H1 (cell line): ENCODE measurements at regions not wholly inside any gene's neighbourhood (a gene's known extent, or its start where the extent isn't known, plus 50 kb on each side); places are given as distances from the start of the nearest gene placed in this dataset.

Experiments used
- CTCF ChIA-PET: fragments of 300-600 bp; sonication (Branson Sonifier 250); formaldehyde crosslinking; loops from one replicate; lab custom pipeline; 2021; ENCODE audit not compliant: partially characterized antibody; lab: Charles Lee
- POLR2A ChIA-PET: fragments of 300-600 bp; sonication (Branson Sonifier 250); formaldehyde crosslinking; loops from one replicate; lab custom pipeline; 2021; ENCODE audit warnings: inconsistent platforms; ENCODE audit not compliant: partially characterized antibody; lab: Charles Lee
- DNase-seq, 2 experiments: peaks; one replicate each; pipeline versions ENCODE4 v3.0.0 to v3.0.0-alpha.2; 2010 to 2022; ENCODE audit warnings: low spot score in 2 of 2, low read depth in 1 of 2, mixed read lengths in 1 of 2
- FAIRE-seq: peaks from 2 replicates; lab custom pipeline; 2011; peaks lifted over from hg19 to GRCh38; lab: Jason Lieb, UNC
- H2AFZ ChIP-seq: 2 replicates; pipeline ENCODE4 v1.8.1; 2012; ENCODE audit warnings: low read length, inconsistent platforms
- H2AK5ac ChIP-seq: 2 replicates; pipeline ENCODE4 v1.6.1; 2013; ENCODE audit warnings: low read depth, low read length
- H2BK120ac ChIP-seq: replicated peaks from 2 replicates; pipeline ENCODE3; 2013; ENCODE audit warnings: low read depth, low read length, inconsistent platforms
- H2BK12ac ChIP-seq: 2 replicates; pipeline ENCODE4 v1.6.1; 2013; ENCODE audit warnings: low read depth, low read length
- H2BK15ac ChIP-seq: 2 replicates; pipeline ENCODE4 v1.6.1; 2013; ENCODE audit warnings: low read length
- H2BK20ac ChIP-seq: 2 replicates; pipeline ENCODE4 v1.6.1; 2013; ENCODE audit warnings: low read length
- H2BK5ac ChIP-seq: 2 replicates; pipeline ENCODE4 v1.6.1; 2013; ENCODE audit warnings: low read depth, low read length
- H3K14ac ChIP-seq: 2 replicates; pipeline ENCODE4 v1.6.1; 2013; ENCODE audit warnings: inconsistent platforms; ENCODE audit not compliant: insufficient read length
- H3K18ac ChIP-seq: 2 replicates; pipeline ENCODE4 v1.6.1; 2013; ENCODE audit warnings: low read length; ENCODE audit errors: extremely low read depth
- H3K23ac ChIP-seq: 2 replicates; pipeline ENCODE4 v1.6.1; 2013; ENCODE audit warnings: inconsistent platforms; ENCODE audit not compliant: insufficient read length
- H3K23me2 ChIP-seq: 2 replicates; pipeline ENCODE4 v1.6.1; 2013; ENCODE audit warnings: low read depth, low read length
- H3K27ac ChIP-seq: 2 replicates; pipeline ENCODE4 v1.6.1; 2011; ENCODE audit warnings: low read depth, low read length, inconsistent platforms
- H3K27me3 ChIP-seq, 4 experiments: replicated peaks in 1 of 4; 1 replicate in 1 of 4; 2 replicates in 3 of 4; pipeline versions ENCODE4 v1.6.1 to v1.8.1; 2011 to 2013; ENCODE audit warnings: low read length in 3 of 4, mild to moderate bottlenecking in 3 of 4, inconsistent platforms in 2 of 4, mixed read lengths in 2 of 4, moderate library complexity in 1 of 4; ENCODE audit not compliant: control insufficient read depth in 3 of 4, insufficient read depth in 3 of 4; ENCODE audit errors: extremely low read depth in 1 of 4
- H3K36me3 ChIP-seq, 4 experiments: 2 replicates each; pipeline versions ENCODE4 v1.6.1 to v1.8.1; 2011 to 2013; ENCODE audit warnings: mild to moderate bottlenecking in 4 of 4, low read length in 3 of 4, moderate library complexity in 2 of 4, control low read depth in 1 of 4, inconsistent platforms in 1 of 4; ENCODE audit not compliant: insufficient read depth in 4 of 4, control insufficient read depth in 2 of 4
- H3K4ac ChIP-seq: replicated peaks from 2 replicates; pipeline ENCODE3; 2013; ENCODE audit warnings: low read length, low read depth, mixed read lengths, inconsistent platforms; ENCODE audit not compliant: insufficient read length
- H3K4me1 ChIP-seq, 4 experiments: replicated peaks in 1 of 4; 1 replicate in 1 of 4; 2 replicates in 3 of 4; pipeline versions ENCODE4 v1.6.1 to v1.8.1; 2011 to 2013; ENCODE audit warnings: low read length in 3 of 4, inconsistent platforms in 2 of 4, mixed read lengths in 1 of 4; ENCODE audit not compliant: insufficient read depth in 4 of 4, control insufficient read depth in 3 of 4
- H3K4me2 ChIP-seq, 2 experiments: 2 replicates each; pipeline versions ENCODE4 v1.6.1 to v1.8.1; 2011 to 2013; ENCODE audit warnings: low read depth in 2 of 2, low read length in 2 of 2, control low read depth in 1 of 2, inconsistent platforms in 1 of 2, mild to moderate bottlenecking in 1 of 2; ENCODE audit not compliant: insufficient read depth in 1 of 2
- H3K4me3 ChIP-seq, 4 experiments: fragments of 200-600, 300-600 bp in 1 of 4; sonication (generic), shearing (Covaris generic), sonication (Bioruptor Twin) in 1 of 4; 2 replicates each; pipeline versions ENCODE4 v1.5.1 to v1.8.1; 2011 to 2016; ENCODE audit warnings: low read length in 4 of 4, low read depth in 3 of 4, control low read depth in 2 of 4, inconsistent platforms in 2 of 4, mild to moderate bottlenecking in 2 of 4, mixed read lengths in 1 of 4, moderate library complexity in 1 of 4; ENCODE audit not compliant: insufficient read depth in 2 of 4; ENCODE audit errors: extremely low read depth in 1 of 4
- H3K56ac ChIP-seq: replicated peaks from 2 replicates; pipeline ENCODE3; 2013; ENCODE audit warnings: low read depth, mild to moderate bottlenecking, mixed read lengths, low read length, inconsistent platforms; ENCODE audit not compliant: insufficient read length
- H3K79me1 ChIP-seq: 2 replicates; pipeline ENCODE4 v1.6.1; 2013; ENCODE audit warnings: low read depth, low read length, control low read depth
- H3K79me2 ChIP-seq, 2 experiments: 2 replicates each; pipeline versions ENCODE4 v1.6.1 to v1.8.1; 2012 to 2013; ENCODE audit warnings: low read length in 2 of 2, mild to moderate bottlenecking in 2 of 2, inconsistent platforms in 1 of 2; ENCODE audit not compliant: insufficient read depth in 2 of 2, control insufficient read depth in 1 of 2
- H3K9ac ChIP-seq, 4 experiments: replicated peaks in 1 of 4; 1 replicate in 1 of 4; 2 replicates in 3 of 4; pipeline versions ENCODE4 v1.6.1 to v1.8.1; 2011 to 2013; ENCODE audit warnings: low read depth in 3 of 4, low read length in 3 of 4, control low read depth in 2 of 4, mild to moderate bottlenecking in 2 of 4, moderate library complexity in 2 of 4, inconsistent platforms in 1 of 4; ENCODE audit errors: extremely low read depth in 1 of 4
- H3K9me3 ChIP-seq, 2 experiments: 2 replicates each; pipeline versions ENCODE4 v1.6.1 to v1.8.1; 2012 to 2013; ENCODE audit warnings: mild to moderate bottlenecking in 2 of 2, moderate library complexity in 2 of 2, control low read depth in 1 of 2, inconsistent platforms in 1 of 2, low read depth in 1 of 2, low read length in 1 of 2, mixed read lengths in 1 of 2; ENCODE audit not compliant: insufficient read depth in 2 of 2
- H4K20me1 ChIP-seq, 2 experiments: replicated peaks in 1 of 2; 2 replicates each; pipeline versions ENCODE3 to v1.8.1; 2011 to 2013; ENCODE audit warnings: inconsistent platforms in 2 of 2, low read length in 2 of 2, mild to moderate bottlenecking in 1 of 2; ENCODE audit not compliant: insufficient read depth in 2 of 2, control insufficient read depth in 1 of 2
- H4K5ac ChIP-seq: 2 replicates; pipeline ENCODE4 v1.6.1; 2013; ENCODE audit warnings: low read length, low read depth, mixed read lengths, inconsistent platforms; ENCODE audit not compliant: insufficient read length
- H4K8ac ChIP-seq: 2 replicates; pipeline ENCODE4 v1.8.0; 2013; ENCODE audit warnings: mild to moderate bottlenecking, moderate library complexity, low read length, inconsistent platforms; ENCODE audit not compliant: insufficient read depth; ENCODE audit errors: extremely low read depth
- H4K91ac ChIP-seq: replicated peaks from 2 replicates; pipeline ENCODE3; 2013; ENCODE audit warnings: low read length, mixed read lengths, inconsistent platforms; ENCODE audit not compliant: insufficient read length
- EGR1 ChIP-seq: IDR thresholded peaks from 2 replicates; pipeline ENCODE4 v1.6.1; 2011; ENCODE audit warnings: low read depth, low read length, borderline replicate concordance
- RNF2 ChIP-seq: fragments of 200-900, 300-1000 bp; sonication (generic); IDR thresholded peaks from 2 replicates; pipeline ENCODE4 v1.7.1; 2016; ENCODE audit warnings: borderline replicate concordance, low read depth, mild to moderate bottlenecking, antibody characterized with exemption, low read length; ENCODE audit not compliant: poor library complexity, severe bottlenecking; ENCODE audit errors: missing control alignments
- TCF12 ChIP-seq: IDR thresholded peaks from 2 replicates; pipeline ENCODE4 v1.6.1; 2011; ENCODE audit warnings: low read depth, mild to moderate bottlenecking, low read length
- WGBS, 2 experiments: shearing (Covaris generic) in 1 of 2; methylation state at CpG; one replicate each; pipeline versions ENCODE4 v1.1.6 to v1.1.7; 2013 to 2015; ENCODE audit warnings: low lambda C conversion rate in 2 of 2, mixed read lengths in 2 of 2, inconsistent platforms in 1 of 2, low coverage in 1 of 2, missing lambda C conversion rate in 1 of 2; ENCODE audit not compliant: insufficient replicate concordance in 2 of 2, insufficient coverage in 1 of 2, insufficient read length in 1 of 2; ENCODE audit errors: extremely low coverage in 1 of 2, missing lambda C conversion rate in 1 of 2; 5-methylcytosine and 5-hydroxymethylcytosine counted together

GRCh38 chr12:92294676-92295440, 149.2 kb upstream of the BTG1 start:
- no peaks in the 10 kb centered on the region for H3K79me1 ChIP-seq
- no peaks in the 10 kb centered on the region for H3K79me2 ChIP-seq
- H2BK20ac ChIP-seq, result no peak overlapping the region
- no peaks in the 10 kb centered on the region for H3K23me2 ChIP-seq
- no peak overlapping the region for H3K4ac ChIP-seq
- no peak overlapping the region for H2AFZ ChIP-seq
- H3K9me3 ChIP-seq, result no peaks in the 10 kb centered on the region
- H3K27ac ChIP-seq, result no peak overlapping the region
- H2BK120ac ChIP-seq, result no peak overlapping the region
- no peak overlapping the region for H2BK5ac ChIP-seq
- no peak overlapping the region for H3K4me3 ChIP-seq
- H3K27me3 ChIP-seq, result no peaks in the 10 kb centered on the region
- CTCF ChIA-PET, result interaction anchor here (0.7 to 1.5 kb wide), 3 partner anchors 8 to 913 kb away, joined by 3 read pairs; no protein-coding TSS in a partner anchor
- H3K14ac ChIP-seq, result no peak overlapping the region
- no peak overlapping the region for H3K4me2 ChIP-seq
- FAIRE-seq (no peak), DNase-seq (no peak)
- no peak overlapping the region for H2BK12ac ChIP-seq
- WGBS, 2 experiments, result 92% methylated on average over 4 of the region's 4 CpGs; no CpG with 5 or more reads in 1 of the 2 experiments
- H4K91ac ChIP-seq, result no peak overlapping the region
- POLR2A ChIA-PET, result no interaction called here
- H3K9ac ChIP-seq, result no peak overlapping the region
- no peak overlapping the region for H3K23ac ChIP-seq
- no peaks in the 10 kb centered on the region for H4K20me1 ChIP-seq
- H2BK15ac ChIP-seq, result no peak overlapping the region
- TF ChIP-seq TCF12 (no peak), RNF2 (no peak), EGR1 (no peak)
- no peak overlapping the region for H4K8ac ChIP-seq
- no peaks in the 10 kb centered on the region for H3K4me1 ChIP-seq
- no peaks in the 10 kb centered on the region for H3K36me3 ChIP-seq
- H3K18ac ChIP-seq, result no peak overlapping the region
- H4K5ac ChIP-seq, result no peak overlapping the region
- H2AK5ac ChIP-seq, result no peak overlapping the region
- H3K56ac ChIP-seq, result no peak overlapping the region
